Activated naive CD4-positive, alpha-beta T cell treated with anti-CD3 and anti-CD28 coated beads for 36 hours (primary cell): ENCODE measurements at regions not wholly inside any gene's neighbourhood (a gene's known extent, or its start where the extent isn't known, plus 50 kb on each side); places are given as distances from the start of the nearest gene placed in this dataset.

ENCODE experiments used
- CTCF ChIA-PET: fragments of 350-600 bp; sonication (Branson Sonifier 250); formaldehyde crosslinking; loops from one replicate; lab custom pipeline; 2021; ENCODE audit warnings: antibody characterized with exemption; lab: Charles Lee
- DNase-seq: peaks from one replicate; pipeline ENCODE4 v3.0.0-alpha.2; 2020
- H3K27ac Mint-ChIP-seq: one replicate; pipeline ENCODE4 v1.8.0; 2021; ENCODE audit warnings: mild to moderate bottlenecking, mixed read lengths
- H3K27me3 Mint-ChIP-seq: one replicate; pipeline ENCODE4 v1.8.0; 2021; ENCODE audit warnings: low read depth, mixed read lengths
- H3K36me3 Mint-ChIP-seq: one replicate; pipeline ENCODE4 v1.8.0; 2021; ENCODE audit warnings: low read depth, mixed read lengths
- H3K4me1 Mint-ChIP-seq: one replicate; pipeline ENCODE4 v1.8.0; 2021; ENCODE audit warnings: low read depth, mixed read lengths
- H3K4me3 Mint-ChIP-seq: one replicate; pipeline ENCODE4 v1.8.0; 2021; ENCODE audit warnings: mild to moderate bottlenecking, moderate library complexity, mixed read lengths
- H3K9me3 Mint-ChIP-seq: one replicate; pipeline ENCODE4 v1.8.0; 2021; ENCODE audit warnings: mixed read lengths
- intact Hi-C: fragments of 100-400 bp; cut with micrococcal nuclease; formaldehyde crosslinking; loops from one replicate; pipeline ENCODE4 v1.15.1; 2023

DNA sequence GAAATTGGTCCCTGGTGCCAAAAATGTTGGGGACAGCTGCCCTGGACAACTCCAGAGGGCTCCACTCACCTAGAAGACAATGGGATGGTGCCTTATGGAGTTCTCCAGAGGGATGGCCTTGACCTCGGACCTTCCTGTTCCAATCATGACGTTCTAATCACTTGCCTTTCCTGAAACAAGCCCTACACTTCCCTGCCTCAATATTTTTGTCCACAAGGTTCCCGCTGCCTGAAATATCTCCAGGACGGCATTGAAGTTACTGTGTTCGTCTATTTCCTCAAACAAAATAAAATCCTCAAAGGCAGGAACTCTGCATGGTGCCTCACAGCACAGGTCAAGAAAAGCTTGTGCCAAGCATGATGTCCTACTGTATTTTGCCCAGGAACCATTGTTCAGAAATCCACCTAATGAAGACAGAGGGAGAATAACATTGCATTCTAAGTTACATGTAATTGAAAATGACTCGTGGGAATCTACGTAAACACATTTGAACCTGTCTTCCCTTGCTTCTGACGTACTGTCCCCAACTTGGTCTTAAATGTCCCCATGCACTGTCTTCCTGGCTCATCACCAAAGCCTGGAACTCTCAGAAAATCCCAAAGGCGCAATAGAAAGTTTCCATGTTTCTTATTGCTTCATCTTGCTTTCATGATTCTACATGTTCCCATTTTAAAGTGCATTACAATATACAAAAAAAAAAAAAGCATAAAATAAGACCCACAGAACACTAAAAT is 342.3 kb upstream of the NRP1 start:
- no peaks in the 10 kb centered on the region for H3K36me3 Mint-ChIP-seq

DNA sequence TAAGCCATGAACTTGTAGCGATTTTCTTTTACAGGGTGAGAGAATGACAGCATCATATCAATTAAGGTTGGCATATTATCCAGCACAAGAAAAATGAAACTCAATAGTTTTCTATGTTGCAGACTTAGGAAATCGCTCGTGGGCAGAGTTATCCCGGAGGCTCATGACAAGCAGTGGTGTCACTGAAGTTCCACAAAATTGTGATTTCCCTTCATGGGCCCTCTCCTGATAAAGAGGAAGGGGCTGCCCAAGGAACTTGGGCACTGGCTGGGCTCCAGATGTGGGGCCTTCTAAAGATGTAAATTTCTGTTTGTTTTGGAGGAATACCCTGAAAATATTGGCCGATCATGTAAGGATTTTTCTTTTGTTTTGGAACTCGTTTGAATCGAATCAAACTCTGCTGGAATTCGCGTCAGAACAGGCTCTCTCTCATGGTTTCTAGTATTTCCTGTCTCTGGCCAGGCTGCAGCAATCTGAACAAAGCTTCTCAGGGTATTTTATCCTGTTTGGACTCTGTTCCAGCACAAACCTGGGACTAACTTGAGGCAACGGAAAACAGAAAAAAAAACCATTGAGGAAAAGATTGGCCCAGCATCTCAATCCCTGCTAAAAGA is 340.6 kb upstream of the NRP1 start:
- no peak overlapping the region for H3K27ac Mint-ChIP-seq
- no peaks in the 10 kb centered on the region for H3K4me1 Mint-ChIP-seq
- no peak for DNase-seq
- intact Hi-C loops = no loop called here
- peaks cover 2% of the 10 kb centered on the region for H3K9me3 Mint-ChIP-seq
- peaks cover 6% of the 10 kb centered on the region for H3K27me3 Mint-ChIP-seq
- CTCF ChIA-PET = no interaction called here
- H3K36me3 Mint-ChIP-seq = no peaks in the 10 kb centered on the region
- H3K4me3 Mint-ChIP-seq = no peak overlapping the region

More for the DNA sequence above, 342.3 kb upstream of the NRP1 start:
- intact Hi-C loops = no loop called here
- no peak overlapping the region for H3K4me3 Mint-ChIP-seq
- H3K9me3 Mint-ChIP-seq = peaks cover 2% of the 10 kb centered on the region
- H3K27ac Mint-ChIP-seq = no peak overlapping the region
- DNase-seq = no peak
- peaks cover 6% of the 10 kb centered on the region for H3K27me3 Mint-ChIP-seq
- CTCF ChIA-PET = no interaction called here
- H3K4me1 Mint-ChIP-seq = no peaks in the 10 kb centered on the region

DNA sequence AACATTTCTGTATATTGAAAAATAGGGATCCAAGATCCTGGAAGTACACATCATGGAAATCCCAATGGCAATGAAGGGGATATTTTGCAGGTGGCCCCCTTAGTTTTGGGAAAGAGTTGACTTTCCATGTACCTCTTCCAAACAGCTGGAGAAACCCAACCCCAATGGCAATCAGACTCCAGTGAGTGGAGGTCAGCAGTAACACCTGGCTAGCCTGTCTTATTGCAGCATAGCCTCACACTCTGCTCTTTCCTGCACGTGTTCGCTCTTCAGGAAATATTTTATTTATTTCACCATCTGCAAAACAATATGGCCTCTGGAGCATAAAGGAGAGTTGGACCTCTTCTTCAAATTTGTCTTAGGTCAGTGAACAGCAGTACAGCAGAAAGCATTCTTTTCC is 340.0 kb upstream of the NRP1 start:
- no peak for DNase-seq
- no peaks in the 10 kb centered on the region for H3K4me1 Mint-ChIP-seq
- intact Hi-C loops = no loop called here
- H3K36me3 Mint-ChIP-seq = no peaks in the 10 kb centered on the region
- H3K27me3 Mint-ChIP-seq = peaks cover 6% of the 10 kb centered on the region
- H3K4me3 Mint-ChIP-seq = no peak overlapping the region
- CTCF ChIA-PET = no interaction called here
- no peak overlapping the region for H3K27ac Mint-ChIP-seq
- peaks cover 2% of the 10 kb centered on the region for H3K9me3 Mint-ChIP-seq

DNA sequence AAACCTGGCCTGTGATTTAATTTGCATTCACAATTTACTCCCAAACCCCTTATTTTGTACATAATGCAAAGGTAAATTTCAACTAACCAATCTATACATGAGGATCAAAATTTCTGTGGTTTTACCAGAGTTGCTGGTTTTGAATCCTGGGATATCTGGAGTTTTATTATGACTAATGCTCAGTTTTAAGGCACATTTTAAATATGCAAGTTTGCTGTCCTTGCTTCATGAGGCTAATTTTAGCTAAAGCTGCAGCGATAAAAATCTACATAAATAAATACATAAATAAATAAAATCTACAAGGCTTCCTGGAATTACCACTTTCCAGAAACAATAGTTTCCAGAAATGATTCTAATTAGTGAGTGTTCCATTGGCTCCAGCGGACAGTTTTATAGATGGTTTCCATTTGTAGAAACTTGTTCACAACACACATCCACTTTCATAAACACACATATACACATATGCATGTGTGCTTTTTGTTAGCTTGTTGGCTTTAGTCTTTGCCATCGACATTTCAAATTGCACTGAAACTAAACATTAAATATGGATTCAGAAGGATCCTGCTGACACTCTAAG is 339.5 kb upstream of the NRP1 start:
- H3K27me3 Mint-ChIP-seq = peaks cover 6% of the 10 kb centered on the region
- CTCF ChIA-PET = no interaction called here
- no peak overlapping the region for H3K27ac Mint-ChIP-seq
- intact Hi-C loops = no loop called here
- no peaks in the 10 kb centered on the region for H3K4me1 Mint-ChIP-seq
- no peak overlapping the region for H3K4me3 Mint-ChIP-seq
- H3K9me3 Mint-ChIP-seq = peaks cover 2% of the 10 kb centered on the region
- no peaks in the 10 kb centered on the region for H3K36me3 Mint-ChIP-seq
- no peak for DNase-seq

DNA sequence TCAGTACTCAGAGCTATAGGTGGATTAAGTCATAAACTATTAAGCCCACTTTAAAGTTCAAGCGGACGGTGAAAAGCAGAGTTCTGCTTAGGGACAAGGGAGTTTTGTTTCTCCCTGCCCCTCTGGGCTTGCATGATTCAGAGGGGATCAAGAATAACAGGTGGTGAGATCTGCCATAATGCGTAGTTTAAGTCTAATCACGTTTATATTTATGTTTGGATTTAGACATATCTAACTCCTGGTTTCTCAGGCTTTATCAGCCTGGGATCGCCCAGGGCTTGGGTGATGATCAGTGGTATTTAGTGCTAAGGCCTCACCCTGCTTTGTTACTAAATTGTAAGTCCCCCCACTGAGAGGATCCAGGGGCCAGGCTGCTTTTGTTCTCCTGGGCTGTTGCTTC is 335.4 kb upstream of the NRP1 start:
- intact Hi-C loops = no loop called here
- peaks cover 2% of the 10 kb centered on the region for H3K4me1 Mint-ChIP-seq
- DNase-seq = no peak
- CTCF ChIA-PET = no interaction called here
- no peak overlapping the region for H3K4me3 Mint-ChIP-seq
- no peaks in the 10 kb centered on the region for H3K36me3 Mint-ChIP-seq
- H3K27me3 Mint-ChIP-seq = no peaks in the 10 kb centered on the region
- no peaks in the 10 kb centered on the region for H3K9me3 Mint-ChIP-seq
- H3K27ac Mint-ChIP-seq = no peak overlapping the region

DNA sequence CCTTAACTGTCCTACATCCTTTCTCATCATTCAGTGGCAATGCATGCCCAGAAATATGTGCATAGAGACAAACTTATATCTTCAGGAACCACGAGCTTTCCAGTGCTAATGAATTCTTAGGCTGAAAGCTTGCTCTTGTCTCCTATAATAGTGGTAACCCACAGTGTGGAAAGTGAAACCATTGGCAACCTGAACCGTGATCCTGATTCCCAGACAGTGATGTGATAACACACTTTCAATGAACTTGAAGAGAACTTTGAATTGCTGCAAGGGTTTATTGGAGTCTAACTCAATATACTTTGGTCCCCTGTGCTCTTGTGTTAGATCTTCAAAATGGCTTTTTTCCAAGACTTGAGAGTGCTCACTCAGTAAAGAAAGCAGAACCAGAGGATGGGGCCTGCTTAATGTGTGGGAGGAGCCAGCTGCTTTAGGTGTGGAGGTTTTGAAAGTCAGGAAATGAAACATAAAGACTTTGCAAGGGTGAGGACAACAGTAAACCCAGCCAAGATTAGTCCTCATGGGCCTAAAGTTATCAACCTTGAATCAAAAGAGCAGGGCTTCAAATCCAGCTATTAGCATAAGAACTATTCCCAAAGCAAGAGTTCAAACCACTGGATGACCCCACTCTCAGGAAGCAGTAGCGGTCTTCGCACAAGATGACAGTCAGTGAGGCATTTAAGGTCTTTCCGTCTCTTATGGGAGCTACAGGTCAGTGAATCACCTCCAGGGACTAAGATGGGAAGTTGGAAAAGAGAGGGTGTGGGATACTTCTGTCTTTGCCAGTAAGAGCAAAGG is 332.4 kb upstream of the NRP1 start:
- peaks cover 4% of the 10 kb centered on the region for H3K4me1 Mint-ChIP-seq
- no peak overlapping the region for H3K4me3 Mint-ChIP-seq
- intact Hi-C loops = no loop called here
- H3K27me3 Mint-ChIP-seq = peaks cover 9% of the 10 kb centered on the region
- H3K27ac Mint-ChIP-seq = no peak overlapping the region
- DNase-seq = no peak
- H3K36me3 Mint-ChIP-seq = no peaks in the 10 kb centered on the region
- CTCF ChIA-PET = no interaction called here
- peaks cover 5% of the 10 kb centered on the region for H3K9me3 Mint-ChIP-seq

DNA sequence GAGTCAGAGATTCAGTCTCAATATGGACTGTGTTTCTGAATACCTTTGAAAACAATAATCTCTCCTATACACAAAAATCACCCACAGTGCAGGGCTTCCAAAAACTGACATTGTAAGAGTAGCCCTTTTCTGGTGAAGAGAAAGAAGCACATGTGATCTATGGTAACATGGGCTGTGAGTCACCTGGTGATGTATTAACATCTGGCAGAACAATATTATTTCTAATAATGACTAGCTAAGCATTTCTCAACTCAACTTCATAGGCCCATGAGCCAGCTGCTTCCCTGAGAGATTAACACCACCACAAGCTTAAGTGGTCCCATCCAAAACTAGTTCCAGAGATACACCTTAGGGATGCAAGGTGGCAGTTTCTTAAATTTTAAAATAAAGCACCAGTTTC is 331.0 kb upstream of the NRP1 start:
- Mint-ChIP-seq H3K27ac (no peak overlapping the region), H3K9me3 (peaks cover 5% of the 10 kb centered on the region), H3K4me3 (no peak overlapping the region), H3K4me1 (peaks cover 5% of the 10 kb centered on the region), H3K36me3 (no peaks in the 10 kb centered on the region), H3K27me3 (peaks cover 22% of the 10 kb centered on the region)
- intact Hi-C loops = no loop called here
- CTCF ChIA-PET = no interaction called here
- DNase-seq = no peak

DNA sequence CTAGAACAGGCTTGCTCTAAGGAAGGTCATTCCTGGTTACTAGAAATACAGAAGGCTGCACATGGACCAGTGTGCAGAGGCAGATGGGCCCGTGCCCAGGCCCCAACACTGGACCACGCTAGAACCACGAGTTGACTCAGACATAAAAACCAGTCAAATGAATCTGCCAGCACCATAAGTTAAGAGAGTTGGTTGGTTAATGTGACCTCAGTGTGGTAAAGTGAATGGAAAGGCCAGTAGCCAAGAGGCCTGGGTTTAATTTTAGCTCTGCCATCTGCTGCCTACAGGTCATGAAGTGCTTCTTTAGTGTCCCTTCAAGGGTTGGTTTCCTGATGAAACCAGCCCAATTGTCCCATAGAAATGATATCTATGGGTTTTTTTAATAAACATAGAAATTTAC is 329.6 kb upstream of the NRP1 start:
- DNase-seq = no peak
- Mint-ChIP-seq H3K36me3 (no peaks in the 10 kb centered on the region), H3K27me3 (peaks cover 27% of the 10 kb centered on the region), H3K4me1 (peaks cover 5% of the 10 kb centered on the region), H3K9me3 (peaks cover 5% of the 10 kb centered on the region), H3K27ac (no peak overlapping the region), H3K4me3 (no peak overlapping the region)
- intact Hi-C loops = no loop called here
- CTCF ChIA-PET = no interaction called here

DNA sequence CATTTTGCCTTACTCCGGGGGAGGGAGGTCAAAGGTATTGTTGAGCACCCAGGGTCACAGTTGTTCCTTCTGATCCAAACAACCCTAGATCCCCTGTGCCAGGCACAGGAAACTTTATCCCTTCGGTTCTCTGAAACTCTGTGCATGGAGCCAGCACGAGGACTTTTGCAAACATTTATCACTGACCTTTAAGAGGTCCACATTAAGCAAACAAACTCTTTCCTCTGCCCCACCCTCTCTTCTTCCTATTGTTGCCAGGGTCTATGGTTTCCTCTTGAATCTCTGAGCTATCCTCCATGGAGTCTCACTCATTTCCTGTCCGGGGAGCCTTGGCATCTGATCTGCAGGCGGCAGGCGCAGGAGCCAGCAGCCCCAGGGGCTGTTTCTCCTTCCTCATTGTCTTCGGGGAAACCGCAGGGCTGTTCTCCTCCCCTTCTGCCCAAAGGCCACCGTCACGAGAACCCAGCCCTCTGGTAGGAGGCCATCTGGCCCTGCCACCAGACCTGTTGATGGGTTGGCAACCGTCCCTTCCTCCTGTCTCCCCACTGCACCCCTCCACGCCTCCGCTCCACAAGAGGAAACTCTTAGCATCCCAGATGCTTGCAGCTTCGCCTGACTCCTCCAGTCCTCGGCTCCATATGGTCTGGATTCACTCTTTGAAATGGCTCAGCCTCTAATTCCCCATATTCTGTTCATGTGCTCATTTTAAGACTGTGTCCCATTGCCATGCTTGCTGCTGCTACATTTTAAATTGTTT is 327.3 kb upstream of the NRP1 start:
- no peaks in the 10 kb centered on the region for H3K36me3 Mint-ChIP-seq
- H3K27me3 Mint-ChIP-seq = peaks cover 27% of the 10 kb centered on the region
- DNase-seq = no peak
- peaks cover 3% of the 10 kb centered on the region for H3K4me1 Mint-ChIP-seq
- intact Hi-C loops = no loop called here
- H3K27ac Mint-ChIP-seq = no peak overlapping the region
- peaks cover 5% of the 10 kb centered on the region for H3K9me3 Mint-ChIP-seq
- H3K4me3 Mint-ChIP-seq = no peak overlapping the region
- CTCF ChIA-PET = no interaction called here

DNA sequence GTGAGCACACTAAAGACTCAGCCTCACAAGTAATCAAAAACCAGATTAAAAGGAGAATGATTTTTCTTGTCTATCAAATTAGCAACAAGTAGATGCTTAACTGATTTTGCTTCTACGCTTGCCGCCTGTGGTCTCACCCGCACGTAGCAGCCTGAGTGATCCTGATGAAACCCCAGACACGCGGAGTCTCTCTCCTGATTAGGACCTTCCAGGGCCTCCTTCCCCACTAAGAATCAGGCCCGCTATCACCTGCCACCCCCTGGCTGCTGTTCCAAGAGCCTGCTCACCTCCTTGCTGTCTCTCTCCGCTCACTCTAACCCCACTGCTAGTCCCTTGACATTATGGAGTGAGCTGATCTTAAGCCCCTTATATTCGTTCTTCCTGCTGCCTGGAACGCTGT is 325.9 kb upstream of the NRP1 start:
- no peak overlapping the region for H3K4me3 Mint-ChIP-seq
- no peak overlapping the region for H3K27ac Mint-ChIP-seq
- peaks cover 5% of the 10 kb centered on the region for H3K9me3 Mint-ChIP-seq
- no peaks in the 10 kb centered on the region for H3K36me3 Mint-ChIP-seq
- peaks cover 3% of the 10 kb centered on the region for H3K4me1 Mint-ChIP-seq
- H3K27me3 Mint-ChIP-seq = peaks cover 27% of the 10 kb centered on the region
- CTCF ChIA-PET = no interaction called here
- no peak for DNase-seq
- intact Hi-C loops = no loop called here

DNA sequence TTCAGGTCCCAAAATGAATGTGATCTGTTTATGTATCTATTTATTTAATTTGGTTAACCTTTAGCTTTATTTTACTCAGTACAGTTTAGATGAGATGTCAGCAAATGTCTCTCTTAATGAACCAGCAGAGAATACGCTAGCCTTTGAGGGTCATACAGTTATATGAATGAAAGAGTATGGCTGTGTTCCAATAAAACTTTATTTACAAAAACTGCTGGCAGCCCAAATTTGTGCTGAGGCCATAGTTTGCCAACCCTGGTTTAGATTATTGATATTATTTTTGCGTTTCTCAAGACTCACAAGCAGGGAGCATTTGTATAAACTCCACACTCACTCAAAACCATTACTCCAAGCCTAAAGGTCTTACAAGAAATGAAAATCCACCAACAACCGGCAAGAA is 323.4 kb upstream of the NRP1 start:
- H3K27ac Mint-ChIP-seq = no peak overlapping the region
- CTCF ChIA-PET = no interaction called here

More for the DNA sequence above, 323.4 kb upstream of the NRP1 start:
- intact Hi-C loops = no loop called here
- Mint-ChIP-seq H3K4me3 (no peak overlapping the region), H3K9me3 (peaks cover 5% of the 10 kb centered on the region), H3K4me1 (peaks cover 3% of the 10 kb centered on the region), H3K36me3 (no peaks in the 10 kb centered on the region), H3K27me3 (peaks cover 27% of the 10 kb centered on the region)
- DNase-seq = no peak
